Right lobe of liver (tissue), 6 donors: ENCODE measurements at regions not wholly inside any gene's neighbourhood (a gene's known extent, or its start where the extent isn't known, plus 50 kb on each side); places are given as distances from the start of the nearest gene placed in this dataset.
"Not testable (repeated sequence)": the region's sequence is repeated elsewhere in the genome, so short reads cannot be mapped to it uniquely, and the experiment has no call there.

Source experiments
- ATAC-seq, 4 donors: fragments of 200-7000 bp; cut with Tn5 transposase; one replicate each; pipeline ENCODE4 v1.9.1; 2020; ENCODE audit warnings: mild to moderate bottlenecking in 4 of 4, moderate library complexity in 4 of 4
- DNase-seq, 3 donors: peaks; one replicate each; pipeline ENCODE4 v3.0.0-alpha.2; 2020
- H3K27ac ChIP-seq, 3 donors: fragments of 200-600 bp; one replicate each; pipeline ENCODE4 v1.8.0; 2022
- H3K27me3 ChIP-seq, 2 donors: fragments of 200-600 bp; one replicate each; pipeline ENCODE4 v1.8.0; 2022
- H3K36me3 ChIP-seq, 4 donors: fragments of 200-600 bp; sonication (generic) in 1 of 4; one replicate each; pipeline versions ENCODE4 v1.5.1 to v1.8.0; 2017 to 2022; ENCODE audit warnings: control low read depth in 1 of 4
- H3K4me1 ChIP-seq, 4 donors: fragments of 200-600 bp; sonication (generic) in 1 of 4; one replicate each; pipeline versions ENCODE4 v1.5.1 to v1.8.0; 2017 to 2022; ENCODE audit warnings: control low read depth in 1 of 4
- H3K4me3 ChIP-seq, 3 donors: fragments of 200-600 bp; one replicate each; pipeline ENCODE4 v1.8.0; 2022
- H3K9me3 ChIP-seq, 4 donors: fragments of 200-600 bp; sonication (generic) in 1 of 4; one replicate each; pipeline versions ENCODE4 v1.5.1 to v1.8.0; 2017 to 2022; ENCODE audit warnings: control low read depth in 1 of 4
- POLR2A ChIP-seq: fragments of 450-650 bp; IDR thresholded peaks from one replicate; pipeline ENCODE4 v1.6.1; 2017; ENCODE audit warnings: antibody characterized with exemption, mild to moderate bottlenecking
- WGBS: methylation state at CpG from one replicate; pipeline ENCODE4 v1.1.6; 2018; ENCODE audit warnings: low coverage, low lambda C conversion rate; ENCODE audit not compliant: insufficient coverage; ENCODE audit errors: missing lambda C conversion rate; 5-methylcytosine and 5-hydroxymethylcytosine counted together
- intact Hi-C, 2 donors: fragments of 100-400 bp; cut with DNase I; formaldehyde crosslinking; loops; one replicate each; pipeline versions ENCODE4 v1.11.2 to v1.14.1; 2022
- TF ChIP-seq, protein P1 (sequence below), 4 donors: fragments of 200-600 bp in 3 of 4; fragments of 450-650 bp in 1 of 4; IDR thresholded peaks; one replicate each; pipeline versions ENCODE4 v1.5.1 to v1.8.0; 2016 to 2022; ENCODE audit warnings: antibody characterized with exemption in 4 of 4, mild to moderate bottlenecking in 2 of 4
- donor health status: DM: no; HTN: yes; CAD: no.
- donor health status: DM: no; HTN: no; CAD: no.
- donor health status: DM: no; HTN: no; CAD: no.
- donor health status: DM: no; HTN: yes; CAD: no.
- donor health status: DM: no; HTN: yes; CAD: no.

DNA sequence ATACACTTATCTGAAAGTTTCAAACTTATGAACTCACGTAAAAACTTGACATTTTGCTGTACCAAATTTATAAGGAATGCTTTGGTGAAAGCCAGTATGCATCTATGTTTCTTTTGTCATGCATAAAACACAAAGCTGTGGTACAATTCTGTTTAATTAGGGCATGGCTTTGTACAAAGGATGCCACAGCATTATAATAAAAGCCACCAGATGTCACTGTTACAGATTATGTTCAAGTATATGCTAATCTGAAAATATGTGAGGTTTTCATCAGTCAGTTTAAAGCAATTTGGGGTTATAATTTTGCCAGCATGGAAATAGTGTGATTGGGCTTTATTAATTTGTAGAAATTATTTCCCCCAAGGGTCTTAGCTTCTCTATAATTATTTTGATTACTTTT lies 69.0 kb downstream of the ATOH1 start:
- ATAC-seq = peak in 3 of 4 donors; percentile 27 to 58 (median 31)

DNA sequence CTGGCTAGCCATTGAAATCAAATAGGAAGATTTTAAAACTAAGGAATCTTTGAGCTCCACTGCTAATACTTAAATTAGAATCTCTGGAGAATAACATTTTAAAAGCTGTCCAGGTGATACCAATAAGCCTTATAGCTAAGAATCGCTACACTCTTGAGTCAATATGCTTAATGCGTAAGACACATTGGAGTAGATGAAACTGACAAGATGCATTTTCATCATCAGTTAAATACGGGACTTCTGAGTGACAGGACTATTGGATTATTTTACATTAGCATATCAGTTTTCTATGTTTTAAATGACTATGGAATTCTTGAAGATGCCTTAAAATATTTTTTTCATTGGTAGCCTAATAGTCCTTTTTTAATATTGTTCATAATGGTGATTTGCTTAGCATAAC lies 80.2 kb downstream of the ATOH1 start:
- H3K36me3 ChIP-seq = no peaks in the 10 kb centered on the region
- no peaks in the 10 kb centered on the region for H3K4me1 ChIP-seq
- no peak for ATAC-seq

More for the DNA sequence above, 69.0 kb downstream of the ATOH1 start:
- H3K27ac ChIP-seq = no peak overlapping the region
- no peaks in the 10 kb centered on the region for H3K36me3 ChIP-seq
- no peaks in the 10 kb centered on the region for H3K4me1 ChIP-seq
- no peak for DNase-seq
- H3K4me3 ChIP-seq = no peak overlapping the region
- no peaks in the 10 kb centered on the region for H3K9me3 ChIP-seq
- H3K27me3 ChIP-seq = no peaks in the 10 kb centered on the region
- TF ChIP-seq, protein P1, sequence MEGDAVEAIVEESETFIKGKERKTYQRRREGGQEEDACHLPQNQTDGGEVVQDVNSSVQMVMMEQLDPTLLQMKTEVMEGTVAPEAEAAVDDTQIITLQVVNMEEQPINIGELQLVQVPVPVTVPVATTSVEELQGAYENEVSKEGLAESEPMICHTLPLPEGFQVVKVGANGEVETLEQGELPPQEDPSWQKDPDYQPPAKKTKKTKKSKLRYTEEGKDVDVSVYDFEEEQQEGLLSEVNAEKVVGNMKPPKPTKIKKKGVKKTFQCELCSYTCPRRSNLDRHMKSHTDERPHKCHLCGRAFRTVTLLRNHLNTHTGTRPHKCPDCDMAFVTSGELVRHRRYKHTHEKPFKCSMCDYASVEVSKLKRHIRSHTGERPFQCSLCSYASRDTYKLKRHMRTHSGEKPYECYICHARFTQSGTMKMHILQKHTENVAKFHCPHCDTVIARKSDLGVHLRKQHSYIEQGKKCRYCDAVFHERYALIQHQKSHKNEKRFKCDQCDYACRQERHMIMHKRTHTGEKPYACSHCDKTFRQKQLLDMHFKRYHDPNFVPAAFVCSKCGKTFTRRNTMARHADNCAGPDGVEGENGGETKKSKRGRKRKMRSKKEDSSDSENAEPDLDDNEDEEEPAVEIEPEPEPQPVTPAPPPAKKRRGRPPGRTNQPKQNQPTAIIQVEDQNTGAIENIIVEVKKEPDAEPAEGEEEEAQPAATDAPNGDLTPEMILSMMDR (IDR thresholded peaks at IDR 0.05) = peak in 3 of 4 donors; percentile 30 to 42 (median 36)
- TF ChIP-seq POLR2A = no peak
- intact Hi-C loops = no loop called here
- 28% methylated on average over 1 of the region's 1 CpG for WGBS

DNA sequence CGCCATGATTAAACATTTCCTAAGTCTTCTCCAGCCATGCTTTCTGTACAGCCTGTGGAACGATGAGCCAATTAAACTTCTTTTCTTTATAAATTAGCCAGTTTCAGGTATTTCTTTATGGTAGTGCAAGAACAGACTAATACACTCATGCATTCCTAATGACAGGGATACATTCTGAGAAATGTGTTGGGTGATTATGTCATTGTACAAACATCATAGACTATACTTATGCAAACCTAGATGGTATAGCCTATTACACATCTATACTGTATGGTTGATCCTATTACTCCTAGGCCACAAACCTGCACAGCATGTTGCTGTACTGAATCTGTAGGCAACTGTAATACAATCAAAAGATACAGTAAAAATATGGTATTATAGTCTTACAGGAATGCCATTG lies 83.1 kb downstream of the ATOH1 start:
- intact Hi-C loops = no loop called here
- Histone ChIP-seq H3K36me3 (no peaks in the 10 kb centered on the region), H3K27me3 (no peaks in the 10 kb centered on the region), H3K9me3 (no peaks in the 10 kb centered on the region), H3K27ac (no peak overlapping the region), H3K4me1 (no peaks in the 10 kb centered on the region), H3K4me3 (no peak overlapping the region)
- DNase-seq (no peak), ATAC-seq (no peak)
- no peak for TF ChIP-seq POLR2A
- TF ChIP-seq, protein P1 (IDR thresholded peaks at IDR 0.05) = no peak
- 80% methylated on average over 2 of the region's 2 CpGs for WGBS

More for the DNA sequence above, 80.2 kb downstream of the ATOH1 start:
- H3K9me3 ChIP-seq = no peaks in the 10 kb centered on the region
- no peak for TF ChIP-seq POLR2A
- TF ChIP-seq, protein P1 (IDR thresholded peaks at IDR 0.05) = no peak
- no peak overlapping the region for H3K27ac ChIP-seq
- intact Hi-C loops = no loop called here
- no peak for DNase-seq
- WGBS = 88% methylated on average over 3 of the region's 3 CpGs
- no peaks in the 10 kb centered on the region for H3K27me3 ChIP-seq
- no peak overlapping the region for H3K4me3 ChIP-seq

DNA sequence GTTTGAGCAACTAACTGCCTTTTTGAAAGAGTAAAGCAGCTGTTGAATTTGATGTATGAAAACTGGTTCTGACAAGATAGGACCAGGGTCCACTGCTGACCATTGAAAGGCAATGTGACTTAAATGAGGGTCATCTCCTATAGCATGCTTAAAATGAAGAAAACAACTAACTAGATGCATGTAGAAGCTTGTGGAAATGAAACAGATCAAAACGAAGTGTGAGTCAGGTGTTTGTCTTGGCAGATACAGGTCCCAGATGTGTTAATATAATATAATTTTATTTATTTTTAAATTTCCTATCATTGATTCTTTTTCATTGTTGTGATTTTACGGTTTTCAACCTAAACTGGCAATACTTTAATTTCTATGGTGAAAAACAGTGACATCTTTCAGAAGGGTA lies 83.6 kb downstream of the ATOH1 start:
- DNase-seq (no peak), ATAC-seq (no peak)
- no peak overlapping the region for H3K27ac ChIP-seq
- TF ChIP-seq POLR2A = no peak
- TF ChIP-seq, protein P1 (IDR thresholded peaks at IDR 0.05) = no peak
- no peaks in the 10 kb centered on the region for H3K9me3 ChIP-seq
- H3K4me3 ChIP-seq = no peak overlapping the region
- H3K4me1 ChIP-seq = no peaks in the 10 kb centered on the region
- intact Hi-C loops = no loop called here
- H3K36me3 ChIP-seq = no peaks in the 10 kb centered on the region
- 63% methylated on average over 2 of the region's 2 CpGs for WGBS
- no peaks in the 10 kb centered on the region for H3K27me3 ChIP-seq

DNA sequence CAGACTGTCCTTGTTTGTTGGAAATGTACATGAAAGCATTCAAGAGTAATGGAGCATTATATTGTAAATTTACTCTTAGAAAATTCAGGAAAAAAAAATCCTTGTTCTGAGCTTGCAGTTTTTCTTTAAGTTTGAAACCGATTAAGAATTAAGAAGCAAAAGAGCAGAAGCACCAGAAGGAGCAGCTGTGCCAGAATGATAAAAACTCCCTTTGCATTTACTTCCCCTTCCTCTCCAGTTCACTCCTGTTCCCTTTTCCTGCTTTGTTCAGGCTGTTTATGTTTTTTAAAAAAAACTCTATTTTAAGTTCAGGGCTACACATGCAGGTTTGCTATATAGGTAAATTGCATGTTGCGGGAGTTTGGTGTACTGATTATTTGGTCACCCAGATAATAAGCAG lies 90.3 kb downstream of the ATOH1 start:
- intact Hi-C loops = no loop called here
- DNase-seq (no peak), ATAC-seq (no peak)
- H3K36me3 ChIP-seq = no peaks in the 10 kb centered on the region
- 43% methylated on average over 2 of the region's 2 CpGs for WGBS
- no peaks in the 10 kb centered on the region for H3K9me3 ChIP-seq
- no peak overlapping the region for H3K4me3 ChIP-seq
- no peak overlapping the region for H3K27ac ChIP-seq
- no peaks in the 10 kb centered on the region for H3K4me1 ChIP-seq
- H3K27me3 ChIP-seq = no peaks in the 10 kb centered on the region
- TF ChIP-seq, protein P1 (IDR thresholded peaks at IDR 0.05) = no peak
- TF ChIP-seq POLR2A = no peak

DNA sequence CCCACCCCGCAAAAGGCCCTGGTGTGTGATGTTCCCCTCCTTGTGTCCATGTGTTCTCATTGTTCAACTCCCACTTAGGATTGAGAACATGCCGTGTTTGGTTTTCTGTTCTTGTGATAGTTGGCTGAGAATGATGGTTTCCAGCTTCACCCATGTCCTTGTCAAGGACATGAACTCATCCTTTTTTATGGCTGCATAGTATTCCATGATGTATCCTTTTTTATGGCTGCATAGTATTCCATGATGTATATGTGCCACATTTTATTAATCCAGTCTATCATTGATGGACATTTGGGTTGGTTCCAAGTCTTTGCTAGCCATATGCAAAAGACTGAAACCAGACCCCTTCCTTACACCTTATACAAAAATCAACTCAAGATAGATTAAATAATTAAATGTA lies 95.0 kb downstream of the ATOH1 start:
- H3K4me3 ChIP-seq, H3K27me3 ChIP-seq, H3K9me3 ChIP-seq, ATAC-seq, intact Hi-C loops, H3K27ac ChIP-seq, DNase-seq, H3K36me3 ChIP-seq, H3K4me1 ChIP-seq: not testable (repeated sequence)
- WGBS = 76% methylated on average over 2 of the region's 2 CpGs
